ENCODE measurements at regions not wholly inside any gene's neighbourhood (a gene's known extent, or its start where the extent isn't known, plus 50 kb on each side); places are given as distances from the start of the nearest gene placed in this dataset.
A peak's percentile ranks its signal among the peaks of the same experiment; 100 is the strongest.

GRCh38 chr11:128158860-128159259 lies 428.5 kb downstream of the ETS1 start:
- dilution Hi-C loops (cut with HindIII; ENCODE audit: low sequenced_read_pairs, unreplicated experiment): loop anchor here (25.0 kb wide), 1 partner anchor 478 kb away; no protein-coding TSS in a partner anchor
- Histone ChIP-seq H3K27me3 (ENCODE audit: control insufficient read depth, insufficient read depth, low read length) (peaks cover 25% of the 10 kb centered on the region), H3K9me1 (ENCODE audit: insufficient read depth, low read length) (no peaks in the 10 kb centered on the region), H3K36me3 (ENCODE audit: control insufficient read depth, insufficient read depth, low read length) (no peaks in the 10 kb centered on the region), H3K4me1 (ENCODE audit: control insufficient read depth, insufficient read depth, low read length) (no peaks in the 10 kb centered on the region), H2AFZ (replicated peaks; ENCODE audit: low read length, poor library complexity) (no peak overlapping the region), H3K9me3 (ENCODE audit: control insufficient read depth, insufficient read depth, low read length) (no peaks in the 10 kb centered on the region), H3K9ac (ENCODE audit: low read depth, low read length) (no peak overlapping the region), H3K18ac (ENCODE audit: low read depth, low read length) (no peak overlapping the region), H2BK15ac (ENCODE audit: low read depth, low read length) (no peak overlapping the region), H2BK20ac (ENCODE audit: low read depth, low read length) (no peak overlapping the region), H3K56ac (ENCODE audit: extremely low read depth, insufficient read depth, low read length) (no peak overlapping the region), H3K4me3 (ENCODE audit: insufficient read depth, low read depth, low read length) (no peak overlapping the region), H3K79me1 (ENCODE audit: low read depth in 1 of 2, low read length in 2 of 2) (no peaks in the 10 kb centered on the region), H2AK9ac (replicated peaks; ENCODE audit: low read depth, low read length, poor library complexity) (no peak overlapping the region), H4K20me1 (ENCODE audit: insufficient read depth, low read length) (no peaks in the 10 kb centered on the region), H4K8ac (ENCODE audit: low read depth in 2 of 2, low read length in 2 of 2) (no peak overlapping the region), H2BK5ac (ENCODE audit: low read depth, low read length, poor library complexity, severe bottlenecking) (no peak overlapping the region), H3K4me2 (ENCODE audit: low read depth, low read length) (no peak overlapping the region), H2AK5ac (ENCODE audit: low read depth, low read length) (no peak overlapping the region), H3K14ac (replicated peaks; ENCODE audit: low read depth, low read length) (no peak overlapping the region), H3K23ac (ENCODE audit: low read depth, low read length) (no peak overlapping the region), H2BK120ac (ENCODE audit: low read depth, low read length) (no peak overlapping the region), H3K4ac (ENCODE audit: low read depth, low read length) (no peak overlapping the region), H4K5ac (ENCODE audit: low read depth, low read length) (no peak overlapping the region), H4K91ac (ENCODE audit: insufficient read depth, low read depth, low read length) (no peak overlapping the region), H3K27ac (ENCODE audit: insufficient read depth, low read length) (no peak overlapping the region)
- in situ Hi-C loops (cut with MboI; ENCODE audit: low sequenced_read_pairs): loop anchor here (25.0 kb wide), 1 partner anchor 803 kb away; no protein-coding TSS in a partner anchor
- ChIA-PET POLR2A (ENCODE audit: unreplicated experiment) (no interaction called here), CTCF (interaction anchor here (1.6 to 2.4 kb wide), 3 partner anchors 13 to 726 kb away, joined by 5 to 12 read pairs (median 9); no protein-coding TSS in a partner anchor)
- no TSS peak for BruUV-seq (replicated peaks)
- intact Hi-C loops (cut with micrococcal nuclease): loop anchor here (1.0 to 10.0 kb wide), 3 partner anchors 128 to 473 kb away; no protein-coding TSS in a partner anchor
- no peak for ATAC-seq (ENCODE audit: low read depth)
- no peak for DNase-seq
- peak; percentile 53; the same call in 1 of the 2 replicates for TF ChIP-seq CEBPB (IDR thresholded peaks at IDR 0.05; ENCODE audit: low read depth, low read length)
- TF ChIP-seq MAZ (IDR thresholded peaks at IDR 0.05; ENCODE audit: borderline replicate concordance, low read depth, low read length): no peak
- no CpG with 5 or more reads among the region's 4 CpGs for WGBS, 2 experiments (ENCODE audit: extremely low coverage in 2 of 2, insufficient read length in 1 of 2)
